ENCODE measurements at regions not wholly inside any gene's neighbourhood (a gene's known extent, or its start where the extent isn't known, plus 50 kb on each side); places are given as distances from the start of the nearest gene placed in this dataset.

GRCh38 chr11:129324533-129325175, 51.0 kb upstream of the BARX2 start:
- no peak for ATAC-seq

DNA sequence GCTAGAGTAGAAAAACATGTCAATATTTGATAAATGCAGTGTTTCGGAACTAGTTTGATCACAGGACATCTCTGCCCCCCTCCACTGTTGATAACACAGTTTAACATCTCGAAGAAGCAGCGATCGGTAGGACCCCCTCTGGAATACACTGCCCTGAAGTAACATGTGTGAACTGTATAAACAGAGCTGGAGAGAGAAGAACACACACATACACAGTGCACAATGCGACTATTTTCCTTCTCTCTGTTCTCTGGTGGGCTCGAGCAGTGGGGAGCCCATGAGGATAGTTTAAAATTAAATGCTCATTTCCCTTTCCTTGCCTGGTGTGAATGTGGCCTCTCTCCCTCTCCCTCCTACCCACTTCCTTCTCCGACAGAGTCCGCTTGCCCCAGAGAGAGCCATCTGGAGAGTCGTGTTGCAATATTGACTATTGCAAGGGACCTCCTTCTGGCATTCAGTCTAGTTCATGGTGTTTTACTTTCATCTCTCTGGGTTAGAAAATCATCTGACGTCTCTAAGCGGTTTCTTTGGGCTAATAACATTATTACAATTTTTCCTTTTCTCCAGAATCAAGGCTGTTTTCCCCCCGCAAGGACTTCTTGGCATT, 51.6 kb upstream of the BARX2 start:
- no peak for ATAC-seq

DNA sequence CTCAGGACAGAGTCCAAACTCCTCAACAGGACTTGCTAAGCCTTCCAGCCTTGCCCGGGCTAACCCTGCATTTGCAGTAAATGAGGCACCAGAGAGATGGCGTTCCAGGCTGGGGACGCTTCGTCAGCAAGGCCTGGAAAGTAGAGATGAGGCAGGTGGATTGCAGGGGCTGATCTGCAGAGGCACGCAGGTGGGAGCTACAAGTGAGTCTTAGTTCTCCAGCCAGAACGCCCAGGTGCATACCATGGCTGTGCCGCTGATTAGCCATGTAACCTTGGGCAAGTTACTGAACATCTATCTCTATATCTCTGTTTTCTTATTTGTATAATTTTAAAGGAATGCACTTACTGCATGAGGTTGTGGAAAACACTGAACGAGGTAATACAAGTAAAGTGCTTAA, 52.7 kb upstream of the BARX2 start:
- ATAC-seq, result no peak

GRCh38 chr11:129321076-129321475, 54.6 kb upstream of the BARX2 start:
- no peak for ATAC-seq

DNA sequence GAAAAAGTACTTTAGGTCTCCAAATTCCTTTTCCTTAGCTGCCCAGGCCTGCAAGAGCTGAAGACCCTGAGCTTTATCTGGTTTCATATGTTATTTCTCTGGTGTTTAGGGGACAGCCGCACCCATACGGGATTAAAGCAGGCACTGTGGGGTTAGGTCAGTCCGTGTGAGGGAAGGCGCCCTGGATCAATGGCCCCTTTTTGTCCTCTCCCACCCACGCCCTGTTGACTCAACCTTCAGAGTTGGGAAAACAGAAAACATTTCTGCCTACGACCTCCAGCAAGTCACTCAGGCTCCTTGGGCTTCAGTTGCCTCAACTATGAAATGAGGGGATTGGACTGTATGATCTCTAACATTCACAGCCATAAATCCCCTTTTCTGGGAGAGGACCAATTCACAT, 55.2 kb upstream of the BARX2 start:
- no peak for ATAC-seq

DNA sequence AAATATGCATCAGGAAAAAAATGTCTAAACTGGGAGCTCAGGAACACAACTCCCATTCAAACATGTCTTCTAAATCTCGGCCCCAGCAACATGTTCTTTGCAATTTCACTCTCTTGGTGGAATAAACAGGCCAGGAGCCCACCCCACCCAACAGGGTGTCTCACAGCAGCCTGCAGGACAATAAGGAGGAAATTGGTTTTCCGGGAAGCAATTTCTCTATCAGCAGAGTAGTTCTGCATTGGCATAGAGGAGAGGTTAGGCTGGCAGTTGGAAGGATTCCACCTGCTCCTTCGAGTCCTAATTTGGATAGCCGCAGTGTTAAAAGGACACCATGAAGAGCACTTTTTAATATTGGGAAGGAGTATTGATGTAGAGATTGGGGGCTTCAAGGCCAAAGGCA, 55.9 kb upstream of the BARX2 start:
- ATAC-seq, result no peak

DNA sequence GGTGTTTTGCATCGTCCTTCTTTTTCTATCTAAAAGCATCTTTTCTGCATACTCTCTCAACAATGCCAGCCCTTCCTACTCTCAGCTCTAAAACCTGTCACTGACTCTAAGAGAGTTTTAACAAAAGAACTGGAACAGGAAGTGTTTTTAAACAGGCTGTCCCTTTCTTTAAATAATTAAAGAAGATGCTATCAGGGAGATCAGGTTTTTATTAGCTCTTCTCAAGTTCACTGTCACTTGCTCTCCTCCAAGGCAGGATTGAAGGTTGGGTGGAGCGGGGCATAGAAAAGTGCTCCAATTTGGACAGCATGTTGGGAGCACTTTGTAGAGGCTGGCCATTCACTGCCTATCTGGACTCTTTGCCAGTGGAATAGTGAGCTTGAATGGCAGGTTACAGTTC, 56.4 kb upstream of the BARX2 start:
- ATAC-seq, result no peak

DNA sequence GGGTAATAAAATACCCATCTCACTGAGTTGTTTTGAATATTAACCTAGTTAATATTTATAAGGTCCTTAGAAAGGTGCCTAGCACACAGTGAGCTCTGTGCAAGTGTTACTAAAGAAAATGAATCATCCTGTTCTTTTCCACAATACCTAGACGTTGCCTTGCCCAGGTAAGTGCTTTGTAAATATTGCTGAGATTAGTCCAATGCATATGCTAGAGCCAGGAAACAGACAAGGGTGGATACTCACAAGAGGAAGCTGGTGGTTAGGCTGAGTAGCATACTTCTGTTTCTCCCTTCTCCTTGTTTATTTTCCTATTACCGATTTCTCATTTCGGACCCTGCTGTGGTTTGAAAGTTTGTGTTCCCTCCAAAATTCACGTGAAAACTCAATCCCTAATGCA, 58.1 kb upstream of the BARX2 start:
- ATAC-seq, result no peak

- ATAC-seq, result no peak
Measured at GRCh38 chr11:129316781-129317180, 58.9 kb upstream of the BARX2 start.

GRCh38 chr11:129315781-129316579, 59.7 kb upstream of the BARX2 start:
- no peak for ATAC-seq

DNA sequence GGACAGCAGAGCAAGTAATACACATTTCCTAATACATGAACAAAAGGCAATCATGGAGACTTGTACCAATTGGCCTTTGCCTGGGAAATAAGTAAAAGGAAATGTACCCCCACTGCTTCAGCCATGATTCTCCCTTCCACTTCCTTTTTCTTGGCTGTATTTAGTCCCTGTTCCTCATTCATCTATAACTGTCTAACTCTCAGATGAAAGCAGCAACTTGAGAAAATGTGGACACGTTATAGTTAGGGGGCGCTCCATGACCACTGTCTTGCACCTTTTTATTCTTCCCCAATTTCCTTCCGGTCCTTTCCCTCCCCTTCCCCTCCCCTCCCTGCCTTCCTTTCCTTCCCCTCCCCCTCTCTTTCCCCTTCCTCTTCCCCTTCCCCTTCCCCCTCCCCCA, 61.3 kb upstream of the BARX2 start:
- ATAC-seq, result no peak

DNA sequence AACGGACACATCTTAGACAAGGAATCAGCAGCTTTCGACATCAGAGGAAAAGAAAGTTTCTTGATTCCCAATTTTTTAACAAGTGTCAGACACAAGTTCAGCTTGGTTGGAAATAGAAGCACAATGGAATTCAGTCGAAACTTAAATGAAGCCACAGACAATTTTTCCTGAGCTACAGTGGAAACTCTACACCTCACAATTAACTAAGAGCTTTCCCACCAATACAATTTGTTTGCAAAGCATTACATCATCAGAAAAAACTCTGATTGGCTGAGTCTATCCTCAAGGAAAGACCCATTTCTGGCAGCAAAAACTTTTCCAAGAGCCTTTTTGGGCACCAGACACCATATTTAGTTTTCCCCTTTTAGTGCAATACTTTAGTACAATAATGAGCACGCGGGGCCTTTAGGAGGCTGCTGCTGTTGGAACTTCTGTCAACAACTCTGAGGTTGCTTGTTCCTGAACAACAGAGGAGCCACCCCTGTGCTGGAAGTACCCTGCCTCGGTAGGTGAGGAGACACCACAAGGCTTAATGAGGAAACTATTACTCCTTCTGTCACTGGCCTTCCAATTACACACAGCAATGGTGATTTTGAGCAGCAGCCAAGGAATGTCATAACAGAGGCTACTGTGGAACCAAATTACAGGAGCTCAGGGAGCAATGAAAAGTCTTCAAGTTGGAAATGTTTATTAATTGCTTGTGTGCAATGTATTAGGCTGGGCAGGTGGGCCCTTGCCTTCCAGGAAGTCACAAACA, 61.9 kb upstream of the BARX2 start:
- no peak for ATAC-seq

GRCh38 chr11:129312730-129313503, 62.7 kb upstream of the BARX2 start:
- no peak for ATAC-seq

GRCh38 chr11:129308241-129308865, 67.3 kb upstream of the BARX2 start:
- no peak for ATAC-seq

- no peak for ATAC-seq
Measured at GRCh38 chr11:129307162-129307561, 68.5 kb upstream of the BARX2 start.

GRCh38 chr11:129302386-129303101, 73.1 kb upstream of the BARX2 start:
- no peak for ATAC-seq

DNA sequence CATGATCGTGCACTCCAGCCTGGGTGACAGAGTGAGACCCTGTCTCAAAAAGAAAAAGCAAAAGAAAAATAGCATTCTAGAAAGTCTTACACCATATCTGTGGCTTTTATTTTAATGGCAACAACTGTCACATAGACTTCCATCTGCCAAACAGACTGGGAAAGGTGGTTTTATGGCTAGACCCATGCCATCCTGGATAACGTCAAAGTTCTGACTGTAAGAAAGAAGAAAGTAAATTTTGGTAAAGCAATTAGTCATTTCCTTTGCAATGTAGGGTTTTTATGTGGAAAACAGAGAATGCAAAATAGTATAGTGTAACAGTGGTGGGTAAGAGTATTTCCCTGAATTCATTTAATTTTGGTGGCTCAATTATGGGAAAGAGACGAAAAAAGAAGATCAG, 75.5 kb upstream of the BARX2 start:
- no peak for ATAC-seq

GRCh38 chr11:129298988-129299387, 76.7 kb upstream of the BARX2 start:
- ATAC-seq, result no peak

GRCh38 chr11:129295746-129296145, 79.9 kb upstream of the BARX2 start:
- ATAC-seq, result no peak

DNA sequence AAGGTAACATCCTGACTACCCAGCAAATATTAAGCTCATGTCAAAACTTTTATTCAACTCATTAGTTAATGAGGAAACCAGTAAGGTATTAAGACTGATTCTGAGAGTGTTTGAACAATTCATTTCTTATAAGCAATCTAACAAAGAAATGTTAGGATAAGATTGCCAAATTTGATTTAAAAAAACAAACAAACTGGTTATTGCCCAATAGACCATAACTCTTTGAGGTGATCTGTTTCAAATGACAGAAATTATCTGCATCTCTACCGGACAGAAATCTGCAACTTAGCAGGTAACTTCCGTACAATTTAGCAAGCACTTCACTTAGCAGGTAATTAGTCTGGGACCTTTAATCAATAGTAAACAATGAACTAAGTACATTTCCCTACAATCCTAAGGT, 82.9 kb upstream of the BARX2 start:
- no peak for ATAC-seq

GRCh38 chr11:129292092-129292491, 83.6 kb upstream of the BARX2 start:
- no peak for ATAC-seq

Measured in activated CD4-positive, CD25-positive, alpha-beta regulatory T cell treated with anti-CD3 and anti-CD28 coated beads, Interleukin-2, amount 50 U/mL, for 24 hours (primary cell).